ENCODE measurements at regions not wholly inside any gene's neighbourhood (a gene's known extent, or its start where the extent isn't known, plus 50 kb on each side); places are given as distances from the start of the nearest gene placed in this dataset.

DNA sequence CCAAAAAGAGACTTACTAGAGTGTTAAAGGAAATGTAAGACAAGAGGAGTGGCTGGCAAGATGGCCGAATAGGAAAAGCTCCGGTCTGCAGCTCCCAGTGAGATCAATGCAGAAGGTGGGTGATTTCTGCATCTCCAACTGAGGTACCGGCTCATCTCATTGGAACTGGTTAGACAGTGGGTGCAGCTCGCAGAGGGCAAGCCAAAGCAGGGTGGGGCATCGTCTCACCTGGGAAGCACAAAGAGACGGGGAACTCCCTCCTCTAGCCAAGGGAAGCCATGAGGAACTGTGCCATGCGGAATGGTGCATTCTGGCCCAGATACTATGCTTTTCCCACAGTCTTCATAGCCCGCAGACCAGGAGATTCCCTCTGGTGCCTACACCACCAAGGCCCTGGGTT lies 308.7 kb downstream of the AGTPBP1 start:
- Histone ChIP-seq H3K4me1 (peaks cover 26% of the 10 kb centered on the region), H3K27me3 (peaks cover 3% of the 10 kb centered on the region), H3K4me3 (no peak overlapping the region), H3K36me3 (no peaks in the 10 kb centered on the region), H3K9me3 (no peaks in the 10 kb centered on the region), H3K27ac (no peak overlapping the region)
- no peak for TF ChIP-seq CTCF (IDR thresholded peaks at IDR 0.05)
- TF ChIP-seq POLR2A (IDR thresholded peaks at IDR 0.05): no peak
- TF ChIP-seq POLR2AphosphoS5 (IDR thresholded peaks at IDR 0.05): no peak
- no peak for TF ChIP-seq EP300 (IDR thresholded peaks at IDR 0.05)
- 65% methylated on average over 7 of the region's 8 CpGs for WGBS
- no peak for DNase-seq (ENCODE audit: low spot score in 2 of 2)

DNA sequence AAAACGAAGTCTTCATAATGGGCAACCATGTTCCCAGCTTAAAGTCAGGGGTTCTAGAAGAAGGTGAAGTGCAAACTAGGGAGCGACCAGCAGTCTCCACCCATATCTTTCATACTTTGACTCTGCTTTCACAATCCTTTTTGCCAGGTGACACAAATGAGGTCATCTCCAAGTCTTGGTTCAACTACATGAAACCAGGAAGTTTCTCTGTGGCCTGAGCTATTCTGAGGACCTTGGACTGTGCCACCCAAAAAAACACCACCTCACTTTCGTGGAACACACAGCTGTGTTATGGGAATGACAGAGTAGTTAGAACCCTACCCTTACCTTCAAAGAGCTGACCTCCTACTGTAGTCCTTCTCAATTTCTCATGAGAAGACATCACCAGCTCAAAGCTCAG lies 309.2 kb downstream of the AGTPBP1 start:
- H3K36me3 ChIP-seq: no peaks in the 10 kb centered on the region
- no peak for TF ChIP-seq CTCF (IDR thresholded peaks at IDR 0.05)
- TF ChIP-seq POLR2AphosphoS5 (IDR thresholded peaks at IDR 0.05): no peak
- no peak for TF ChIP-seq EP300 (IDR thresholded peaks at IDR 0.05)
- TF ChIP-seq POLR2A (IDR thresholded peaks at IDR 0.05): no peak
- 89% methylated on average over 3 of the region's 3 CpGs for WGBS
- no peak overlapping the region for H3K27ac ChIP-seq
- H3K4me1 ChIP-seq: peaks cover 26% of the 10 kb centered on the region
- no peak overlapping the region for H3K4me3 ChIP-seq
- no peak for DNase-seq (ENCODE audit: low spot score in 2 of 2)
- no peaks in the 10 kb centered on the region for H3K9me3 ChIP-seq
- peaks cover 3% of the 10 kb centered on the region for H3K27me3 ChIP-seq

DNA sequence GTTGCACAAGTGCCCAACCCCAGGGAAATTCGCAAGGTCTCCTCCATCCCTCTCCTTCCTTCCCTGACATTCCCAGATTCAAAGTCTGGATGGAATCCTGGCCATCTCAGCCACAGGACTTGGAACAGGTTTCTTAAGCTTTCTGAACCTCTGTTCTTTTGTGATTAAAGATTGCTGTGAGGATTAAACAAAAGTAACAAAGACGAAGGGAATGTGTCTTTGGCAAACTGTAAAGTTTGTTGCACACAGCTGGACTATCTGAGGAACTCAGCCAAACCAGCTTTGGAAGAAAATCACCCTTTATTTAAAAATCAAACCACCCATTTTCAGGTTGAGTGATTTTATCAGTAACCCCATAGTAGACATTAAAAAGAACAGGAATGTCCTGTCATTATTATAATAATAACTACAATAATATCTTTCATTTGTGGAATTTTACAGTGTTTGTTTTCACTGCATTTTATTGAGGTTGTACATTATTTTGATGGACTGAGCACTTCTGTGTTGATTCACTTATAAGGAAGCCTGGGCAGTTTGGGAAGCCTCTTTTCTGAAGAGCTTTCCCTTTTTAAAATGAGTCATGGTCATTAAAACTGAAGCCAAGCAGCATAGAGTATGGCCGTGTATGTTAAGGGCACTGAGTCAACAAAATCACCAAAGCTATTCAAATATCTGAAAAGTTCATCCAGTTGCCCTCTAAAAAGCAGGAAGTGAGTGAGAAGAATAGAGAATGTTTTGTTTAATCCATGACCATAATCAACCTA lies 310.2 kb downstream of the AGTPBP1 start:
- WGBS: 26% methylated on average over 3 of the region's 3 CpGs
- H3K27ac ChIP-seq: no peak overlapping the region
- no peaks in the 10 kb centered on the region for H3K36me3 ChIP-seq
- H3K4me3 ChIP-seq: no peak overlapping the region
- H3K9me3 ChIP-seq: no peaks in the 10 kb centered on the region
- peaks cover 7% of the 10 kb centered on the region for H3K27me3 ChIP-seq
- no peak for TF ChIP-seq CTCF (IDR thresholded peaks at IDR 0.05)
- TF ChIP-seq POLR2AphosphoS5 (IDR thresholded peaks at IDR 0.05): no peak
- no peak for TF ChIP-seq POLR2A (IDR thresholded peaks at IDR 0.05)
- TF ChIP-seq EP300 (IDR thresholded peaks at IDR 0.05): no peak
- DNase-seq (ENCODE audit: low spot score in 2 of 2): no peak
- peaks cover 26% of the 10 kb centered on the region for H3K4me1 ChIP-seq

GRCh38 chr9:85430659-85431338 lies 311.0 kb downstream of the AGTPBP1 start:
- H3K4me3 ChIP-seq: no peak overlapping the region
- peaks cover 7% of the 10 kb centered on the region for H3K27me3 ChIP-seq
- TF ChIP-seq EP300 (IDR thresholded peaks at IDR 0.05) (no peak), POLR2AphosphoS5 (IDR thresholded peaks at IDR 0.05) (no peak), CTCF (IDR thresholded peaks at IDR 0.05) (no peak), POLR2A (IDR thresholded peaks at IDR 0.05) (no peak)
- peaks cover 26% of the 10 kb centered on the region for H3K4me1 ChIP-seq
- no peak for DNase-seq (ENCODE audit: low spot score in 2 of 2)
- H3K27ac ChIP-seq: no peak overlapping the region
- no peaks in the 10 kb centered on the region for H3K36me3 ChIP-seq
- WGBS: 66% methylated on average over 18 of the region's 18 CpGs
- no peaks in the 10 kb centered on the region for H3K9me3 ChIP-seq

- no peak for DNase-seq (ENCODE audit: low spot score in 2 of 2)
- H3K27ac ChIP-seq: no peak overlapping the region
- WGBS: 78% methylated on average over 6 of the region's 6 CpGs
- peaks cover 21% of the 10 kb centered on the region for H3K4me1 ChIP-seq
- no peaks in the 10 kb centered on the region for H3K9me3 ChIP-seq
- peaks cover 7% of the 10 kb centered on the region for H3K27me3 ChIP-seq
- no peak overlapping the region for H3K4me3 ChIP-seq
- TF ChIP-seq POLR2AphosphoS5 (IDR thresholded peaks at IDR 0.05) (no peak), POLR2A (IDR thresholded peaks at IDR 0.05) (no peak), EP300 (IDR thresholded peaks at IDR 0.05) (no peak), CTCF (IDR thresholded peaks at IDR 0.05) (no peak)
- H3K36me3 ChIP-seq: no peaks in the 10 kb centered on the region
These were observed 313.5 kb downstream of the AGTPBP1 start for GRCh38 chr9:85428230-85428629.
